H9 (cell line): ENCODE measurements at regions not wholly inside any gene's neighbourhood (a gene's known extent, or its start where the extent isn't known, plus 50 kb on each side); places are given as distances from the start of the nearest gene placed in this dataset.

Experiments
- DNase-seq: peaks from one replicate; pipeline ENCODE4 v3.0.0-alpha.2; 2017
- H2AFZ ChIP-seq: one replicate; pipeline ENCODE4 v1.6.1; 2013; ENCODE audit warnings: mild to moderate bottlenecking, low read length, control low read depth, moderate library complexity
- H2AK5ac ChIP-seq: 2 replicates; pipeline ENCODE4 v1.6.1; 2013; ENCODE audit warnings: low read length, control low read depth, mixed read lengths; ENCODE audit not compliant: insufficient read length
- H2BK120ac ChIP-seq: one replicate; pipeline ENCODE4 v1.6.1; 2013; ENCODE audit warnings: low read depth, mild to moderate bottlenecking, low read length, control low read depth, inconsistent platforms; ENCODE audit not compliant: poor library complexity, severe bottlenecking
- H2BK12ac ChIP-seq: 2 replicates; pipeline ENCODE4 v1.6.1; 2013; ENCODE audit warnings: low read length, control low read depth, mixed read lengths, low read depth; ENCODE audit not compliant: insufficient read length
- H2BK15ac ChIP-seq: 2 replicates; pipeline ENCODE4 v1.6.1; 2013; ENCODE audit warnings: low read depth, low read length, control low read depth
- H2BK20ac ChIP-seq: one replicate; pipeline ENCODE4 v1.6.1; 2013; ENCODE audit warnings: low read depth, mild to moderate bottlenecking, low read length, control low read depth, inconsistent platforms; ENCODE audit not compliant: poor library complexity, severe bottlenecking
- H2BK5ac ChIP-seq: 2 replicates; pipeline ENCODE4 v1.6.1; 2013; ENCODE audit warnings: low read length, control low read depth, mixed read lengths; ENCODE audit not compliant: insufficient read length
- H3K14ac ChIP-seq: 2 replicates; pipeline ENCODE4 v1.6.1; 2013; ENCODE audit warnings: low read length, control low read depth; ENCODE audit not compliant: insufficient read depth
- H3K18ac ChIP-seq: 2 replicates; pipeline ENCODE4 v1.6.1; 2013; ENCODE audit warnings: low read depth, mild to moderate bottlenecking, mixed read lengths, low read length, control low read depth; ENCODE audit not compliant: insufficient read length
- H3K23ac ChIP-seq: 2 replicates; pipeline ENCODE4 v1.6.1; 2013; ENCODE audit warnings: low read length, control low read depth, mixed read lengths, low read depth; ENCODE audit not compliant: insufficient read length
- H3K23me2 ChIP-seq: 2 replicates; pipeline ENCODE4 v1.6.1; 2013; ENCODE audit warnings: low read depth, mild to moderate bottlenecking, mixed read lengths, low read length, control low read depth; ENCODE audit not compliant: insufficient read length, poor library complexity, severe bottlenecking
- H3K27ac ChIP-seq: 2 replicates; pipeline ENCODE4 v1.5.1; 2013; ENCODE audit warnings: low read length, control low read depth, mixed read lengths, low read depth; ENCODE audit not compliant: insufficient read length
- H3K27me3 ChIP-seq: 2 replicates; pipeline ENCODE4 v1.6.1; 2013; ENCODE audit warnings: low read length, control low read depth, inconsistent platforms; ENCODE audit not compliant: insufficient read depth
- H3K4ac ChIP-seq: 2 replicates; pipeline ENCODE4 v1.6.1; 2013; ENCODE audit warnings: low read depth, mild to moderate bottlenecking, control low read depth, inconsistent platforms, low read length, moderate library complexity
- H3K4me1 ChIP-seq: 2 replicates; pipeline ENCODE4 v1.6.1; 2013; ENCODE audit warnings: low read length, control low read depth, inconsistent platforms; ENCODE audit not compliant: insufficient read depth
- H3K4me2 ChIP-seq: 2 replicates; pipeline ENCODE4 v1.6.1; 2013; ENCODE audit warnings: low read length, control low read depth, mixed read lengths; ENCODE audit not compliant: insufficient read length, insufficient read depth
- H3K56ac ChIP-seq: 2 replicates; pipeline ENCODE4 v1.6.1; 2013; ENCODE audit warnings: low read depth, mild to moderate bottlenecking, mixed read lengths, low read length, control low read depth; ENCODE audit not compliant: insufficient read length
- H3K79me1 ChIP-seq: 2 replicates; pipeline ENCODE4 v1.6.1; 2013; ENCODE audit warnings: low read depth, mild to moderate bottlenecking, moderate library complexity, low read length, control low read depth, inconsistent platforms; ENCODE audit not compliant: insufficient read depth, poor library complexity, severe bottlenecking
- H3K79me2 ChIP-seq: 2 replicates; pipeline ENCODE4 v1.6.1; 2013; ENCODE audit warnings: low read length, control low read depth, inconsistent platforms; ENCODE audit not compliant: insufficient read depth
- H3K9ac ChIP-seq: 2 replicates; pipeline ENCODE4 v1.6.1; 2013; ENCODE audit warnings: low read length, control low read depth, mixed read lengths; ENCODE audit not compliant: insufficient read length; ENCODE audit errors: extremely low read depth
- H3K9me3 ChIP-seq: one replicate; pipeline ENCODE4 v1.6.1; 2013; ENCODE audit warnings: low read depth, low read length, inconsistent platforms; ENCODE audit not compliant: control insufficient read depth
- H3T11ph ChIP-seq: one replicate; pipeline ENCODE4 v1.6.1; 2013; ENCODE audit warnings: mild to moderate bottlenecking, low read length, control low read depth, inconsistent platforms
- H4K20me1 ChIP-seq: one replicate; pipeline ENCODE4 v1.6.1; 2013; ENCODE audit not compliant: control insufficient read depth, insufficient read length, insufficient read depth
- H4K5ac ChIP-seq: 2 replicates; pipeline ENCODE4 v1.6.1; 2013; ENCODE audit warnings: low read depth, mild to moderate bottlenecking, mixed read lengths, low read length, control low read depth; ENCODE audit not compliant: insufficient read length
- H4K8ac ChIP-seq: replicated peaks from 2 replicates; pipeline ENCODE4 v1.6.1; 2013; ENCODE audit warnings: low read length, control low read depth, mixed read lengths, low read depth; ENCODE audit not compliant: insufficient read length
- H4K91ac ChIP-seq: 2 replicates; pipeline ENCODE4 v1.6.1; 2013; ENCODE audit warnings: low read depth, mild to moderate bottlenecking, moderate library complexity, mixed read lengths, low read length, control low read depth; ENCODE audit not compliant: insufficient read length
- H3K27ac Mint-ChIP-seq, 3 experiments: 2 replicates in 2 of 3; 3 replicates in 1 of 3; pipeline ENCODE4 v1.8.0; 2020 to 2021; ENCODE audit warnings: mixed read lengths in 3 of 3, mild to moderate bottlenecking in 1 of 3, moderate library complexity in 1 of 3
- H3K27me3 Mint-ChIP-seq: 2 replicates; pipeline ENCODE4 v1.8.0; 2021; ENCODE audit warnings: low read depth, mild to moderate bottlenecking, moderate library complexity, mixed read lengths
- H3K36me3 Mint-ChIP-seq, 3 experiments: 2 replicates in 2 of 3; 3 replicates in 1 of 3; pipeline ENCODE4 v1.8.0; 2020 to 2021; ENCODE audit warnings: low read depth in 3 of 3, mixed read lengths in 3 of 3; ENCODE audit not compliant: insufficient read depth in 1 of 3
- H3K4me1 Mint-ChIP-seq, 2 experiments: 2 replicates each; pipeline ENCODE4 v1.8.0; 2020; ENCODE audit warnings: mixed read lengths in 2 of 2
- H3K4me3 Mint-ChIP-seq, 2 experiments: 2 replicates in 1 of 2; 3 replicates in 1 of 2; pipeline ENCODE4 v1.8.0; 2020 to 2021; ENCODE audit warnings: mild to moderate bottlenecking in 2 of 2, mixed read lengths in 2 of 2, moderate library complexity in 1 of 2
- H3K9me3 Mint-ChIP-seq, 2 experiments: 2 replicates in 1 of 2; 3 replicates in 1 of 2; pipeline ENCODE4 v1.8.0; 2020; ENCODE audit warnings: mild to moderate bottlenecking in 2 of 2, mixed read lengths in 2 of 2, moderate library complexity in 1 of 2
- CTCF ChIP-seq: fragments of 200-600 bp; sonication (generic); conservative IDR thresholded peaks from 3 replicates; pipeline ENCODE4 v1.8.0; 2021; ENCODE audit warnings: antibody characterized with exemption, mild to moderate bottlenecking
- WGBS: extraction: QIAGEN DNeasy Blood & Tissue Kit; methylation state at CpG from one replicate; pipeline ENCODE4 v1.1.7; 2013; ENCODE audit warnings: missing lambda C conversion rate, low lambda C conversion rate, mixed read lengths; ENCODE audit not compliant: insufficient read length; ENCODE audit errors: extremely low coverage; 5-methylcytosine and 5-hydroxymethylcytosine counted together

GRCh38 chr1:79655876-79656275 lies 649.3 kb upstream of the ADGRL4 start:
- Mint-ChIP-seq H3K36me3 (no peaks in the 10 kb centered on the region), H3K27ac (no peak overlapping the region), H3K4me1 (peaks cover 14 to 21% of the 10 kb centered on the region in 2 experiments), H3K27me3 (no peaks in the 10 kb centered on the region), H3K4me3 (no peak overlapping the region), H3K9me3 (no peaks in the 10 kb centered on the region)
- H2BK5ac ChIP-seq, result no peak overlapping the region
- H3K14ac ChIP-seq, result no peak overlapping the region
- H4K5ac ChIP-seq, result no peak overlapping the region
- H3K27ac ChIP-seq, result no peak overlapping the region
- H3K9me3 ChIP-seq, result no peaks in the 10 kb centered on the region
- no peaks in the 10 kb centered on the region for H3K23me2 ChIP-seq
- H4K8ac ChIP-seq, result no peak overlapping the region
- H2AFZ ChIP-seq, result no peak overlapping the region
- no peak overlapping the region for H3K4me2 ChIP-seq
- no peak overlapping the region for H3K4ac ChIP-seq
- no CpG with 5 or more reads among the region's 2 CpGs for WGBS
- no peaks in the 10 kb centered on the region for H3K4me1 ChIP-seq
- DNase-seq, result no peak
- no peak overlapping the region for H2BK15ac ChIP-seq
- no peak overlapping the region for H2BK120ac ChIP-seq
- H3K27me3 ChIP-seq, result no peaks in the 10 kb centered on the region
- no peak overlapping the region for H3K56ac ChIP-seq
- no peak overlapping the region for H2AK5ac ChIP-seq
- TF ChIP-seq CTCF, result no peak
- no peak overlapping the region for H2BK20ac ChIP-seq
- no peak overlapping the region for H4K91ac ChIP-seq
- no peaks in the 10 kb centered on the region for H3K79me1 ChIP-seq
- no peak overlapping the region for H3K18ac ChIP-seq
- H3K79me2 ChIP-seq, result no peaks in the 10 kb centered on the region
- no peaks in the 10 kb centered on the region for H4K20me1 ChIP-seq
- no peak overlapping the region for H3K9ac ChIP-seq
- no peak overlapping the region for H3K23ac ChIP-seq
- no peak overlapping the region for H3T11ph ChIP-seq
- no peak overlapping the region for H2BK12ac ChIP-seq
